ENCODE measurements at regions not wholly inside any gene's neighbourhood (a gene's known extent, or its start where the extent isn't known, plus 50 kb on each side); places are given as distances from the start of the nearest gene placed in this dataset.

GRCh38 chr15:97199393-97200051 lies 761.0 kb upstream of the ARRDC4 start:
- no peak for DNase-seq
- no peaks in the 10 kb centered on the region for H3K36me3 ChIP-seq (replicated peaks in 1 of 2)
- no peak overlapping the region for H3K27ac ChIP-seq
- no peak for TF ChIP-seq POLR2A (IDR thresholded peaks at IDR 0.05)
- no peak for TF ChIP-seq CTCF (IDR thresholded peaks at IDR 0.05)
- 85 to 90% (median 87%) methylated on average over 3 of the region's 3 CpGs for WGBS, 4 donors
- no peaks in the 10 kb centered on the region for H3K27me3 ChIP-seq
- intact Hi-C loops (cut with DNase I) = no loop called here
- H3K4me3 ChIP-seq = no peak overlapping the region
- H3K4me1 ChIP-seq (replicated peaks in 1 of 2) = no peaks in the 10 kb centered on the region
- H3K9me3 ChIP-seq (replicated peaks in 1 of 3) = no peaks in the 10 kb centered on the region

GRCh38 chr15:97200161-97200560 lies 760.3 kb upstream of the ARRDC4 start:
- 64 to 80% (median 71%) methylated on average over 2 of the region's 2 CpGs for WGBS, 4 donors
- Histone ChIP-seq H3K4me1 (replicated peaks in 1 of 2) (no peaks in the 10 kb centered on the region), H3K27ac (no peak overlapping the region), H3K4me3 (no peak overlapping the region), H3K27me3 (no peaks in the 10 kb centered on the region), H3K9me3 (replicated peaks in 1 of 3) (no peaks in the 10 kb centered on the region), H3K36me3 (replicated peaks in 1 of 2) (no peaks in the 10 kb centered on the region)
- intact Hi-C loops (cut with DNase I) = no loop called here
- no peak for TF ChIP-seq CTCF (IDR thresholded peaks at IDR 0.05)
- no peak for TF ChIP-seq POLR2A (IDR thresholded peaks at IDR 0.05)
- no peak for DNase-seq

- Histone ChIP-seq H3K36me3 (replicated peaks in 1 of 2) (no peaks in the 10 kb centered on the region), H3K27ac (no peak overlapping the region), H3K4me1 (replicated peaks in 1 of 2) (no peaks in the 10 kb centered on the region), H3K9me3 (replicated peaks in 1 of 3) (no peaks in the 10 kb centered on the region), H3K4me3 (no peak overlapping the region), H3K27me3 (no peaks in the 10 kb centered on the region)
- TF ChIP-seq POLR2A (IDR thresholded peaks at IDR 0.05) (no peak), CTCF (IDR thresholded peaks at IDR 0.05) (no peak)
- DNase-seq = no peak
- intact Hi-C loops (cut with DNase I) = no loop called here
These were observed 750.2 kb upstream of the ARRDC4 start for GRCh38 chr15:97210277-97210676.

GRCh38 chr15:97215629-97216028 lies 744.9 kb upstream of the ARRDC4 start:
- Histone ChIP-seq H3K4me1 (replicated peaks in 1 of 2) (no peaks in the 10 kb centered on the region), H3K9me3 (replicated peaks in 1 of 3) (no peaks in the 10 kb centered on the region), H3K36me3 (replicated peaks in 1 of 2) (no peaks in the 10 kb centered on the region), H3K4me3 (no peak overlapping the region), H3K27me3 (no peaks in the 10 kb centered on the region), H3K27ac (no peak overlapping the region)
- no peak for DNase-seq
- intact Hi-C loops (cut with DNase I) = no loop called here
- TF ChIP-seq CTCF (IDR thresholded peaks at IDR 0.05) (no peak), POLR2A (IDR thresholded peaks at IDR 0.05) (no peak)
